GM18507 (cell line): ENCODE measurements at regions not wholly inside any gene's neighbourhood (a gene's known extent, or its start where the extent isn't known, plus 50 kb on each side); places are given as distances from the start of the nearest gene placed in this dataset.

Source experiments
- DNase-seq: peaks from one replicate; pipeline ENCODE4 v3.0.0; 2011; ENCODE audit warnings: low read depth; ENCODE audit not compliant: insufficient read length; ENCODE audit errors: extremely low spot score
- FAIRE-seq: peaks from 2 replicates; lab custom pipeline; 2011; peaks lifted over from hg19 to GRCh38; lab: Jason Lieb, UNC

DNA sequence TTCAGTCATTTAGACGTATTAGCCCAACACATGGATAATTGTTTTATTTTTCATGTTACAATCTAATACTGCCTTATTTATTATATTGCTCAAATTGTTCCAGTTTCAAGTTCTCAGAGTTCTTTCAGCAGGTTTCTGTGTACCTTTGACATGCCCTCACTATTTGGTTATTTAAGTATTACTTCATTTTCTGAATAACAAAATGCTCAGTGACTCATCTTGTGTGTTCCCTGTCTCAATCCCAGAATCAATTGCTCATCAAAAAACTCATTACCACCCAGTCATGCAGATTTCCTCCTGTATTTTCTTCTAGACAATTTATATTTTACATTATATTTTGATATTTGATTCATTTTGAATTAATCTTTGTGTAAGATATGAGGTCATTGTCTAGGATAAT, 562.6 kb downstream of the ANXA1 start:
- no peak for DNase-seq
- FAIRE-seq, result no peak

DNA sequence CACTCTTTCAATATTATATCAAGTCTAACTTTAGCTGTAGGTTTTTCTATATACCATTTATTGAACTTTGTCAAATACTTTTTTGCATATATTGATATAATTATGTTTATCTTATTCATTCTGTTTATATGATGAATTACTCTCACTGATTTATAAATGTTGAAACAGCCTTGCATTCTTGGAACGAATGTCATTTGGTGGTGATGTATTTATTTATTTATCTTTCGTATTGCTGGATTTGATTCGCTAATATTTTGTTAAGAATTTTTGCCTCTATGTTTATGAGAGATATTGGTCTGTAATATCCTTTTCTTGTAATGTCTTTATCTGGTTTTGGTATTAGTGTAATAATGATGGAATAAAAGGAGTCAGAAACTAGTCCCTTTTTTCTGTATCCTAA, 563.9 kb downstream of the ANXA1 start:
- FAIRE-seq (no peak), DNase-seq (no peak)

DNA sequence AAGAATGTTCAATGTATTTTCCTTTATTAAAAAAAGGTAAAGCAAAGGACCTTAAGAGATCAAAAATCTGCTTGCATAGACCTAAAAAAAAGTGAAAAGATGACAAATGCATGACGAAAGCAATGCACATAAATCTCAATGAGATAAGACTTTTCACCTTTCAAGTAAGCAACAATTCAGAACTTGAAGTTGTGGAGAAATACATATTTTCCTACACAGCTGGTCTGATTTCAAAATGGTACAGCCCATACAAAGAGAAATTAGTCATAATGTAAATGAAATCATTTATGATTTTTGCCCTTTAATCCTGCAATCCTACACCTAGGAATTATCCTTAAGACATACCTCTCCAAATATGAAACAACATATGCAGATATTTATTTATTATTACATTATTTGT, 568.0 kb downstream of the ANXA1 start:
- DNase-seq (no peak), FAIRE-seq (no peak)

DNA sequence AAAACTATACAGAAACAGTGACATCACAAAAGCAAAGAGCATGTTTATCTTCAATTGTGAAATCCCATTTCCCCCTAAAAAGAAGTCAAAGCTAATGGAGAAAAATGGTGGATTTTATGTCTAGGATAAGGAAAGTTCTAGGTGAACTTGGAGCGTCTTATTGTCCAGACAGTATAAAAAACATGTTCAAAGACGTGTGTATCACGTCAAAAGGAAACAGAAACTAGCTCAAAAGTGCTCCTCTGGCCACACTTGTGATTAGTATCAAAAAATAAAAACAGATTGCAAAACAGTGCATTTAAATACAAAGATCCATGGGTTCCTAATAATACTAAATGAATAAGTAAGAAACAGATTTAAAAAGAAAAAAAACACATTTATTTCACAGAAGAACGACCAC, 568.9 kb downstream of the ANXA1 start:
- no peak for DNase-seq
- FAIRE-seq, result no peak

DNA sequence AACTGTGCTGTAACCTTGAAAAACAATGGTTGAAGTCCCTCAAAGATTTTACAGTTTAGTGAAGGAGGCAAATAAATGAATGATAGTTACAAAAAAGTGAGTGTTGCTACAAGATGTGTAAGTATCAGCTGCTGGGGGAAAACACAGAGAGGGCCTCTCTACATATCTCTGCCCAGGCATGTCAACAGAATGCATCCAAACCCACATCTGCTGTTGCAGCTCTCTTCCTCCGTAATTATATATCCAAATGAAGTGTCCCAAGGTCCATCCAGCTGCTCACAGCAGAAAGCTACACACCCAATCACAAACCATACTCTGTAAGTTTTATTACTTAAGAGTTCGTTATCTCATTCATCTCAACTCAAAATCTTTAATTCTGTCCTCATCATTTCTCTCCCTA, 584.6 kb downstream of the ANXA1 start:
- DNase-seq (no peak), FAIRE-seq (no peak)

DNA sequence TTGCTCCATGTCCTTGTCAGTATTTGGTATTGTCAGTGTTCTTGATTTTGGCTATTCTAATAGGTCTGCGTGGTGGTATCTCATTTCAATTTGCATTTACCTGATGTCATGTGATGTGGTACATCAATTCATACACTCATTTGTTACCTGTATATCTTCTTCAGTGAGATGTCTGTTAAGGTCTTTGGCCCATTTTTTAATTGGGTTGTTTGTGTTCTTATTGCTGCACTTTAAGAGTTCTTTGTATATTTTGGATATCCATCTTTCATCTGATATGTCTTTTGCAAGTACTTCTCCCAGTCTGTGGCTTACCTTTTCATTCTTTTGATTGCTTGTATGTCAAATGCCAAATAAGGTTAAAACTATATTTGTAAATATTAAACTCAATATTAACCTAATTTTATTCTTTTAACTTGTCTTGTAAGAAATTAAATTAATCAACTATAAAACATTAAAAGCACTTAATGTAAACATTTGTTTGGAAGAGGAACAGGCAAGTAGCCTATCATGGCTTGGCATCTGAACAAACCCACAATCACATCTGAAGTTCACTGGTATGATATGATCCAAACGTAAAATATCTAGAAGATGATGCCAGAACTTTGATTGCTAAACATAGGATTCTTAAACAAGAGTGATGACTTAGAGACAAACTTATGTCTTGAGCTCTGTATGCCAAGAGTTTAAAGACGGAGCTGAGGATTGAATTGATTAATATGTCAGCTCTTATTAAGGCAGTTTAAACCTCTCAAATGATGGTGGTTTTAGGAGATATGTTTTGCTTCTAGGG, 587.3 kb downstream of the ANXA1 start:
- DNase-seq, result no peak
- FAIRE-seq, result no peak

DNA sequence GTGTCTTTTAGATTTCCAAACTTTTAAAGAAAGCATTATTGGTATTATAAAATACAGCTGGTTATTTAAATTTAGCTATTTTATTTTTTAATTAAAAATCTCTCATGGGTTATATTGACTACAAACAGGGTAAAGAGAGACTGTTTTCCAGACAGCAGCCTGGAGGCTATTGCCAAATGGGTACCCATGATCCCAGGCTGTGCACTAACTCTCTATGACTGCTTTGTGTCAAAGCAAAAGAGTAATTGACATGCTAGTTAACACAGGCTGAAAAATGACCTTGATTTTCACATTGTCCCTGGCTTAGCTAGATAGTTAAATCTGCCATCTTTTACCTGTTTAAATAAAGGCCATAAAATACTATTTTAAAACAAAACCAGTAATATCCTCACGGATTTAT, 589.7 kb downstream of the ANXA1 start:
- no peak for FAIRE-seq

DNA sequence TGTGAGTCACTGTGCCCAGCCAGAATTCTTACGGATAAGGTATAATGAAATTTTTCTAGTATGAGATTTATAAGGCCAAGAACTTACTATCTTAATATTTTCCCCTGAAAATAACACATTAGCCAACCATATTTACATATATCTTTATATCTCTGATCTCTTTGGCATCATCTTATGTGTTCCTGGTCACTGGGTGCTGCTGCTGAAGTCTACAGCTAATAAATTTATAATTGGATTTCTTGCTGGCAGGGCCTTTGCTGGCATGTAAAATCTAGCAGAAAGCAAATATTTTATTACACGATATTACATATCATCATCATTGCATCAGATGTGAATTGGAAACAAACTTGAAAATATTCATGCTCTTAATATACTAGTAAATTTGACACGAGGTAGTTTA, 590.7 kb downstream of the ANXA1 start:
- no peak for DNase-seq

More for the DNA sequence above, 589.7 kb downstream of the ANXA1 start:
- DNase-seq, result no peak

DNA sequence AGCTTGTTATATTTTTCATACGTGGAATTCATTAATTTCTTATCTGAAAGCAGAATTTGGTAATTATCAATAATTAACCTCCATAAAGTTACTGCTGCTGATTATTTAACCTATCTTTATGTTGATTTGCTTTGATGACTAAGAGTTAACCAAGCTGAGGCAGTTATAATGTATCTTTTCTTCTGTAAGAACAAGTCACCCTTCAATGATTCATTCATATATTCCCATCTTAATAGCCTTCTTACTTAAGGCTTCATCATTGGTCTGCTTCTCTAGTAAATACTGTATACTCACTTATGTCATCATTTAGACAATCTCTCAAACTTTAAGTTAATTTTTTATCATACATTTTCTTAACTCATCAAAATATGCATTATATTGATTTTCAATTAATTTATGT, 592.2 kb downstream of the ANXA1 start:
- FAIRE-seq (no peak), DNase-seq (no peak)

More for the DNA sequence above, 590.7 kb downstream of the ANXA1 start:
- no peak for FAIRE-seq

DNA sequence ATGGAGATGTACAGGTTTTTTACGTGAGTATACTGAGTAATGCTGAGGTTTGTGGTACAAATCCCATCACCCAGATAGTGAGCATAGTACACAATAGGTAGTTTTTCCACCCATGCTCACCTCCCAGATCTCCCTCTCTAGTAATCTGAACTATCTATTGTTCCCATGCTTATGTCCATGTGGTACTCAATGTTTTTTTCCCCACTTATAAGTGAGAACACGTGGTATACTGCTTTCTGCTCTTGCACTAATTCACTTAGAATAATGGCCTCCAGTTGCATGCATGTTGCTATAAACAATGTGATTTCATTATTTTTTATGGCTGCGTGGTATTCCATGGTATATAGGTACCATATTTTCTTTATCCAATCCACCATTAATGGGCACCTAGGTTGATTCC, 593.9 kb downstream of the ANXA1 start:
- no peak for FAIRE-seq
- DNase-seq, result no peak

DNA sequence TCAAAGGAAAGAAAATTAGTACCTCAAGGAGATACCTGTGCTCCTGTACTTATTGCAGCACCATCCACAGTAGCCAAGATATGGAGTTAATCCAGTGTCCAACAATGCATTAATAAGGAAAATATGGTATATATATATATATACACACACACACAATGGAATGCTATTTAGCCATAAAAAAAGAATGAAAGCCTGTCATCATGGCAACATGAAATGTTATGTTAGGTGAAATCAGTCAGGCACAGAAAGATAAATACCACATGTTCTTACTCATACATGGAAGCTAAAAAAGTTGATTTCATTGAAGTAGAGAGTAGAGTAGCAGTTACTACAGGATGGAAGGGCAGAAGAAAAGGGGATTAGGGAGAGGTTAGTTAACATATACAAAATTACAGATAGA, 601.5 kb downstream of the ANXA1 start:
- DNase-seq (no peak), FAIRE-seq (no peak)

DNA sequence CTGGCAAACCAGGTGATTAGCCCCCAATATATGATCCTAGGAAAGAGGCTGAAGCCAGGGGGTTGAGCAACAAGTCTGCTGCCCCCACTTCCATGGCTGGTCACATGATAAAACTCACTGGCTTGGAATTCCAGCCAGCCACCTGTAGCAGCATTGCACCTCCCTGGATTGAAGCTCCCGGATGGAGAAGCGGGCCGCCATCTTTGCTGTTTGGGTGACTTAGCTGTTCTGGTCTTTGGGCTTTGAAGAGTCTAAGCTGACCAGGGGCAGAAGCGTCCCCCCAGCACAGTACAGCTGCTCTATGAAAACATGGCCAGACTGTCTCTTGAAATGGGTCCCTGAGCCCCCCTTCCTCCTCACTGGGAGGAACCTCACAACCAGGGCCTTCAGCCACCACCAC, 610.2 kb downstream of the ANXA1 start:
- DNase-seq, result no peak
- FAIRE-seq, result no peak

DNA sequence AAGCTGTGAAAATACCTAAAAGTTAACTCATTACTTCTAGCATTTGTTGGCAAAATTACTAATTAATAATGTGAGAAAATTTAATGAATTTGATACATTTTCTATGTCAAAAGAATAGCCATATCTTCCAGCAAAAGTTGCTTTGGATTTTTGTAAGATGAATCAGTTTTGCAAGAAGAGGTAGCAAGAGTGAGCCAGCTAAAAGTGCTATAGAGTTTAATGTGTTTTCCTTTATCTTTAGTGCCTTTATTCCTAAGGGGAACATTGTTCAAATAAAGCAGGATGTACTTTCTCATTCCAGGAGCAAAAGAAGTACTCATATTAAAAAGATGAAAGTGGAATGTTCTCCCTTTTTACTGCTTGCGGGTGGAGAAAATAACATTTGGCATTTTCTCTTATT, 622.2 kb downstream of the ANXA1 start:
- FAIRE-seq, result no peak
- DNase-seq, result no peak

DNA sequence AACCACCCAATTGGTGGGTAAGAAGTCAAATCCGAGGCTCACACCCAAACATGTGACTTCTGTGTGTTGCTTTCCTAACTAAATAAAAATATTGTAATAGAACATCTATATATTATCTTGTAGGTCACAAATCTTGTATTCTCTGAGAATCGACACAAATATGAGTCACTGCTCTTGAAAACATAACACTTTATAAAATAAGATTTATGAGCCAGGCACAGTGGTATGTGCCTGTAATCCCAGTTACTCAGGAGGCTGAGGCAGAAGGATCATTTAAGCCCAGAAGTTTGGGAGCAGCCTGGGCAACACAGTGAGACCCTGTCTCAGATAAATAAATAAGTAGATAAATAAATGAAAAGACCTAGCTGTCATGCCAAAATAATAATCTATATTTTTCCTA, 624.1 kb downstream of the ANXA1 start:
- FAIRE-seq (no peak), DNase-seq (no peak)

DNA sequence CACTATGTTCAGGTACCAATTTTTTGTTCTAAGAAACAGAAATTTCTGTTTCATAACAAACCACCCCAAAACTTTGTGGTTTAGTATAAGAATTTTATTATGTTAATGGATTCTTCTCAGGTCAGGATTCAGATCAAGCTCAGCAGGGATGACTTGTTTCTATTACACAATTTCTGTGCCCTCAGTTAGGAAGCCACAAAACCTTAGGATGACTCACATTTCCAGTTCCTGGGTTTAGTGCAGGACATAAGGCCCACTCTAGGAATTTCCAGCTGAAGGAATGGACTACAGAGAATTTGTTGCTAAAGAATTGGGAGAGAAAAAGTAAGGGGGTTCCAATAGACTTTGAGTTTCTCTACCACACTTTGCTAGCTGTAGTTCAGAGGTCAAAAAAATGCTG, 629.3 kb downstream of the ANXA1 start:
- no peak for FAIRE-seq
- DNase-seq, result no peak

DNA sequence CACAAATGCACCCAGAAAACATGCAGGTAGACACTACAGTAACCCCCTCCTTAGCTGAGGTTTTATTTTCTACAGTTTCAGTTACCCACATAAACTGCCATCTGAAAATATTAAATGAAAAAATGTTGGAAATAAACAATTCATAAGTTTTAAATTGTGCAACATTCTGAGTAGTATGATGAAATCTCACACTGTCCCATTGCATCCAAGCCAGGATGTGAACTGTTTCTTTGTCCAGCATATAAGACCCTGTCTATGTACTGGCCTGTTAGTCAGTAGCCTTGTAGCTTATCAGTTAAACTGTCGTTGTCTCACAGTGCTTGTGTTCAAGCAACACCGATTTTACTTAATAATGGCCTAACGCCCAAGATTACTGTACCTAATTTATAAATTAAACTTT, 630.5 kb downstream of the ANXA1 start:
- DNase-seq, result no peak
- no peak for FAIRE-seq

DNA sequence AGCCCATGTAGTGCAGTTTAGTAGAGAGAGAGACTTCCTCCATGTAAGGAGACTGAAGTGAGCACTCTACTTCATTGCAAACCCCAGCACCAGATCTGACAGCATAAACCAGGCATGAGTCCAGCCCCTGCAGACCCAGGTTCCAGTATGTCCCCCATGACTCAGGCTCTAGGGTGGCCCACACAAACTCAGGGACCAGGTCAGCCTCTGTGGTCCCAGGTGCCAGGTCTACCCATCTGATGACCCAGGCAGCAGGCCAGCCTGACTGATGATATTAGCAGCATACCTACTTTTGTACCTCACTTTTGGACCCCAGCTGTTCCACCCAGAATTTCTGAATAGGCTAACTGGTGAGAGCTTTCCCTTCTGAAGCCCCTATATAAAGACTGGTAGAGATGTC, 647.8 kb downstream of the ANXA1 start:
- FAIRE-seq, result no peak
- DNase-seq, result no peak

DNA sequence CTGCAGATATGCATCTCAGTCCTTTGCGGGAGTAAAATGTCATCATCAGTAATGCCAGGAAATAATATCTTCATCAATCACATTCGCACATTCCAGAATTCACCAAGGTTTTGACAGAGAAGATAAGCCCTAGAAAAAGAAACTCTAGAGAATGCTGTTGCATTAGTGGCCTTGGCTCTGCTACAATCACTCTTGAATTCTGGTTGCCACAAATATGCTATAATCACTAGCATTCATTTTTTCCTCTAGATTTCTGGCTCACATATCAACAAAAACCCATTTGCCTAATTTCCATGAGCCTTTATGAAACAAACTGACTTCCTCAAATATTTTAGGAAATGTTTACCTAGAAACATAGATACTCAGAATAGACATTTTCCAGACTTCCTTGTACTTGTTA, 653.4 kb downstream of the ANXA1 start:
- FAIRE-seq, result no peak

DNA sequence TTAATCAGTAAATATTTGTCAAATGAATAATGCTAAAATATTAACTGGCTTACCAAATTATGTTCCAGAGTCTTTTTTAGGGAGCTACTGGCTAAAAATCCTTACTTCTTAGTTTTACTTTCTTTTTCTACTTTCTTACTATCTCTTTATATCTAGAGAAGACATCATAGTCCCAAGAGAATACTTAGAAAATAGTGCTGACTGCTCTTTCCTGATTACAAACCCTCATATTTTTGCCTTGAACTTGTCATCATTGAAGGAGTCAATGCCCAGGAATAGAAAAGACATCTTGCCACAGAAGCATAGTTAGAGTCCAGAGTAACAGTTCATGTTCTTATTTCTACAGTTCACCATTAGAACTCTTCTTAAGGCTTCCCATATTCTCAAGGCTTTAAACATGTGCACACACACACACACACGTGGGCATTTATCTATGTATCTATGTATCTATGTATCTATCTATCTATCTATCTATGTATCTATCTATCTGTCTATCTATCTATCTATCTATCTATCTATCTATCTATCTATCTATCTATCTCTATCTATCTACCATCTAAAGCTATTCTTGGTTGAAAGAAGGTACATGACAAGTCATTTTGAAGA, 654.3 kb downstream of the ANXA1 start:
- FAIRE-seq (no peak), DNase-seq (no peak)

More for the DNA sequence above, 653.4 kb downstream of the ANXA1 start:
- no peak for DNase-seq

DNA sequence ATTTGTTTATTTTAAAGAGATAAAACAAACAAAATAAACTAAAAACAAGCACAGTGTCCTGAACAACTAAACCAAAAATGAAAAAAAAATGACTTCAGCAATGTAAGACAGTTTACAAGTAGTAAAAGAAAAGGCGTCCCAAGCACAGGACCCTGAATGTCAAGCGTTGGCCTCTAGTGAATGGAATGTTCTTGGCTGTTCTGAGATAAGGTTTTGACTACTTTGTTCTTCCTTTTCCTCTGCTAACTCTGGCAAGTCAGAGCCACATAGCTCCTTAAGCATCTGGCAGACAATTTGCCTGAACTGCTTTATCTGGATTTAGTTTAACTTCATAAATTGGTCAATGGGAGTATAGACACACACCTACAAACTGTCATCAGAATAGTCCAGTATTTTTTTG, 655.2 kb downstream of the ANXA1 start:
- FAIRE-seq, result no peak

DNA sequence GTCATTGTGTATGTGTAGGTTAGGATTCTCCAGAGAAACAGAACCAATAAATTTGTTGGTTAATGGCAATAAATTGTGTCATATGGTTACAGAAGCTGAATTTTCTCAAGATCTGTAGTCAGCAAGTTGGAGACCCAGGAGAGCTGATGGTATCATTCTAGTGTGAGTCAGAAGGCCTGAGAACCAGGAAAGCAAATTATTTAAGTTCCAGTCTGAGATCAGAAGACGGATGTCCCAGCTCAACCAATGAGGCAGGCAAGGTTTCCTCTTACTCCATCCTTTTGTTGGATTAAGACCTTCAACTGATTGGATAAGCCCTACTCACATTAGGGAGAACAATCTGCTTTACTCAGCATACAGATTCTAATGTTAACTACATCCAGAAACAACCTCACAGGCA, 656.3 kb downstream of the ANXA1 start:
- FAIRE-seq (no peak), DNase-seq (no peak)

More for the DNA sequence above, 655.2 kb downstream of the ANXA1 start:
- no peak for DNase-seq
